ENCODE measurements at regions not wholly inside any gene's neighbourhood (a gene's known extent, or its start where the extent isn't known, plus 50 kb on each side); places are given as distances from the start of the nearest gene placed in this dataset.

DNA sequence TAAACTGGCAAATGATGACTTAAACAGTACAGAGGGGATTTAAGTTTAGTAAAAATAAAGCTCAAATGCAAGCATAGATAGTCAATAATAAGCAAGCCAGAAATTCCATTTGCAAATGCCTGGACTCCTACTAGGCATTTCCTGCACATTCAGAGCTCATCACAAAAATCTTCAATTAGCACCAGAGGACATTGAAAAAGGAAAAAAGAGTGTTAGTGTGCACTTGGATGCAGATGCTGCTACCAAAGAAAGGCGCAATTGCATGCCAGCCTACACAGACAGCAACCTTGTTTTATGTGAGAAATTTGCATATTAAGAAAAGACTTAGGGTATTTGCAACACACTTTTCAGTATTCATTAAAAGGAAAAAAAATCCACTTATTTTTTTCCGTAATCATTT is 282.1 kb downstream of the GRIA2 start:
- DNase-seq (no peak), ATAC-seq (ENCODE audit: low FRiP score) (no peak)
- Histone ChIP-seq H3K4me3 (ENCODE audit: low read length in 2 of 2) (no peak overlapping the region), H3K9me3 (ENCODE audit: control insufficient read depth, low read length) (no peaks in the 10 kb centered on the region), H3K27ac (ENCODE audit: low read depth in 1 of 2, low read length in 2 of 2) (no peak overlapping the region), H3K4me1 (ENCODE audit: control insufficient read depth in 1 of 2, insufficient read depth in 2 of 2, low read length in 2 of 2) (no peaks in the 10 kb centered on the region), H3K36me3 (ENCODE audit: control insufficient read depth in 1 of 2, insufficient read depth in 2 of 2, low read length in 1 of 2) (no peaks in the 10 kb centered on the region), H3K27me3 (ENCODE audit: control insufficient read depth in 1 of 2, insufficient read depth in 2 of 2, low read length in 1 of 2) (no peaks in the 10 kb centered on the region)
- 95 to 96% methylated on average over 2 of the region's 2 CpGs for WGBS, 2 donors
- intact Hi-C loops (cut with DNase I) = no loop called here

DNA sequence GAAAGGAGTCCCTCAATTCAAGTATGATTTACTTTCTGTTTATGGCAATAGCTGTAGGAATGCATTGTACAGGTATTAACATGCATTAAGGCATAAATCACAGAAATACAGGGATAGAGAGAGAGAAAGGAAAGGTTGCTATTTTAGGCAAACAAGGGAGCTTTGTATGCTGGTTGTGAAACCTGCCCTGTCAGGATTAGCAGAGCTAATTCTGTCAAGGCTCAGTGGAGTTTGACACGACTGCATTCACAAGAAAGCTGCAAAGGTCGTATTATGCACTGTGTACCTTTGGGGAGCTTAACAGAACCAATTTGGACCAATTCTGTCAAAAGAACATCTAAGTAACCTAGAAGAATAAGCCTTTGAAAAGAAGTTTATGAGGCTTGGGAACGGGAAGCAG is 239.3 kb downstream of the GRIA2 start:
- H3K36me3 ChIP-seq (ENCODE audit: control insufficient read depth in 1 of 2, insufficient read depth in 2 of 2, low read length in 1 of 2) = no peaks in the 10 kb centered on the region
- no peaks in the 10 kb centered on the region for H3K27me3 ChIP-seq (ENCODE audit: control insufficient read depth in 1 of 2, insufficient read depth in 2 of 2, low read length in 1 of 2)
- H3K4me3 ChIP-seq (ENCODE audit: low read length in 2 of 2) = peak overlapping the region in 1 of 2 donors; percentile 59
- H3K27ac ChIP-seq (ENCODE audit: low read depth in 1 of 2, low read length in 2 of 2) = peak overlapping the region in 1 of 2 donors; percentile 28
- H3K4me1 ChIP-seq (ENCODE audit: control insufficient read depth in 1 of 2, insufficient read depth in 2 of 2, low read length in 2 of 2) = peaks cover 0 to 1% of the 10 kb centered on the region in 2 donors
- no peak for DNase-seq
- intact Hi-C loops (cut with DNase I) = no loop called here
- no peak for ATAC-seq (ENCODE audit: low FRiP score)
- 1 to 5% methylated on average over 3 of the region's 3 CpGs for WGBS, 2 donors
- H3K9me3 ChIP-seq (ENCODE audit: control insufficient read depth, low read length) = no peaks in the 10 kb centered on the region

DNA sequence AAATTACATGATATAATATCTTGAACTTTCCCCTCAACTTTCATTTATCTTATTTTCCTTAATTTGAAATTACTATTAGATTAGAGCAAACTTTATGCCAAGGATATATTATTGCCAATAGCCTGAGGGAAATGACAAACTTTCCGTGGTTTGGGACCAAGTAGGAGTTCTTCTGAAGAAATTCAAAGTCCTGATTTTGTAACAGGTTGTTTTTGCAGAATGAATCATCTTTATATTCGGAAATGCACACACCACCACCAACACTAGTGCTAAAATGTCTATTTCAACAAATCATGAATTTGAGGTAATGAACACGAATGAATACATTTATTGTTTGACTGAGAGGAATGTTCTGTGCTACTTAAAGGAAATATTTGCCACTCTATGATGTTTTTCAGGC is 226.7 kb downstream of the GRIA2 start:
- Histone ChIP-seq H3K9me3 (ENCODE audit: control insufficient read depth, low read length) (no peaks in the 10 kb centered on the region), H3K36me3 (ENCODE audit: control insufficient read depth in 1 of 2, insufficient read depth in 2 of 2, low read length in 1 of 2) (no peaks in the 10 kb centered on the region), H3K4me1 (ENCODE audit: control insufficient read depth in 1 of 2, insufficient read depth in 2 of 2, low read length in 2 of 2) (no peaks in the 10 kb centered on the region), H3K4me3 (ENCODE audit: low read length in 2 of 2) (no peak overlapping the region), H3K27ac (ENCODE audit: low read depth in 1 of 2, low read length in 2 of 2) (no peak overlapping the region), H3K27me3 (ENCODE audit: control insufficient read depth in 1 of 2, insufficient read depth in 2 of 2, low read length in 1 of 2) (no peaks in the 10 kb centered on the region)
- ATAC-seq (ENCODE audit: low FRiP score) = no peak
- DNase-seq = no peak
- WGBS, 2 donors = 73 to 78% methylated on average over 3 of the region's 3 CpGs
- intact Hi-C loops (cut with DNase I) = no loop called here

DNA sequence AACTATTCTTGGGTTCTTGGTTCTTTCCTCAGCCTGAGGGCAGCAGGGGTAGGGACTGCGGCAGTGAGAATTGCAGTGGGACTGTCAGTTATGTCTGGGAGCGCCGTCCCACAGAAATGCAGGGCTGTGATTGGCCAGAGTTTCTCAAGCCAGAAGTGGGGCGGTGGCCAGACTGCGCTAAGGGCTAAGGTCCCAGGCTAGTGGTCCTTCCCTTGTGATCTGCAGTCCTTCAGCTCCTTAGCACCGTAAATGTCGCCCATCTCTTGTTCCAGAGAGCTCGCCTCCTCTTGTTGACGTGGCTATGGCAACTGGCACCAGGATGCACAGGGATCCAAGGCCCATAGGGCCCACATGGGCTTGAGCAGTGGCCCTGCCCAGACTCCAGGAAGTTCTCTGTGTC is 223.5 kb downstream of the GRIA2 start:
- Histone ChIP-seq H3K36me3 (ENCODE audit: control insufficient read depth in 1 of 2, insufficient read depth in 2 of 2, low read length in 1 of 2) (no peaks in the 10 kb centered on the region), H3K27me3 (ENCODE audit: control insufficient read depth in 1 of 2, insufficient read depth in 2 of 2, low read length in 1 of 2) (no peaks in the 10 kb centered on the region), H3K4me3 (ENCODE audit: low read length in 2 of 2) (no peak overlapping the region), H3K9me3 (ENCODE audit: control insufficient read depth, low read length) (no peaks in the 10 kb centered on the region), H3K27ac (ENCODE audit: low read depth in 1 of 2, low read length in 2 of 2) (no peak overlapping the region), H3K4me1 (ENCODE audit: control insufficient read depth in 1 of 2, insufficient read depth in 2 of 2, low read length in 2 of 2) (no peaks in the 10 kb centered on the region)
- WGBS, 2 donors = 98 to 99% methylated on average over 9 of the region's 9 CpGs
- peak; percentile 52 for ATAC-seq (ENCODE audit: low FRiP score)
- no peak for DNase-seq
- intact Hi-C loops (cut with DNase I) = no loop called here

DNA sequence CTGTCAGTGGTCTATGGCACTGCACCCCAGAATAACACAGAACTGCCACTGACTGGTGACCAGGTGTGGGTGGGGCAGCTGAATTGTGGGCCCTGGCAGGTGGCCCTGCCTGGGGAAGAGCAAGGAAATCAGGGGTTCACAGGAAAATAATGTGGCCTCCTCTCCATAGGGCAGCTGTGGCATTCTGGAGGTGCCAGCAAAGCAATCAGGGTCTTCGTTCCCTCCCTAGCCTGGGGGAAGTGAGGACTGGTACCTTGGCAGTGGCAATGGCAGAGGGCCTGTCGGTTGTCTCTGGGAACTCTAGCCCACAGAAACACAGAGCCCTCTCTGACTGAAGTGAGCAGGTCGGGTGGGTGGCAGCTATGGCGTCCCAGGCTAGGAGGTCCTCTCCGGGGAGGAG is 223.0 kb downstream of the GRIA2 start:
- no peak overlapping the region for H3K27ac ChIP-seq (ENCODE audit: low read depth in 1 of 2, low read length in 2 of 2)
- no peaks in the 10 kb centered on the region for H3K4me1 ChIP-seq (ENCODE audit: control insufficient read depth in 1 of 2, insufficient read depth in 2 of 2, low read length in 2 of 2)
- 96 to 98% methylated on average over 5 of the region's 5 CpGs for WGBS, 2 donors
- no peaks in the 10 kb centered on the region for H3K9me3 ChIP-seq (ENCODE audit: control insufficient read depth, low read length)
- DNase-seq = peak in 1 of 2 donors; percentile 24
- H3K36me3 ChIP-seq (ENCODE audit: control insufficient read depth in 1 of 2, insufficient read depth in 2 of 2, low read length in 1 of 2) = no peaks in the 10 kb centered on the region
- intact Hi-C loops (cut with DNase I) = no loop called here
- no peak overlapping the region for H3K4me3 ChIP-seq (ENCODE audit: low read length in 2 of 2)
- no peaks in the 10 kb centered on the region for H3K27me3 ChIP-seq (ENCODE audit: control insufficient read depth in 1 of 2, insufficient read depth in 2 of 2, low read length in 1 of 2)
- ATAC-seq (ENCODE audit: low FRiP score) = peak; percentile 33

DNA sequence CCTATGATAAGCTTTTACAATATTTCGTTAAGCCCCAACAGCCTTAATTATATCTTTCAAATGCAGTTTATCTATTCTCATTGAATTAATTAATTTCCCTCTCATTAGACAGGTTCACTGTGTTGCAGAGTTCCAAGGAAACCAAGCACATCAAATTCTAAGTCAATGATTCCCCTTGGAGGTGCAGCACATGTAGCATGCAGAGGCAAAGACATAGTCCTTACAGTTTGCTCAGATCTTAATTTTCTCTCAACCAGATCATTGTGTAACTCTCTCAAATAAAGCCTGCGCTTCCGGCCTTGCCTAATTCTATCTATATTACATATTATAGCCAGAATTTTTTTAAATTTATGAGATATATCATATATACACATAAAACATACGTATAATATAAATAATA is 205.4 kb downstream of the GRIA2 start:
- WGBS, 2 donors = 95 to 96% methylated on average over 4 of the region's 4 CpGs
- H3K27me3 ChIP-seq (ENCODE audit: control insufficient read depth in 1 of 2, insufficient read depth in 2 of 2, low read length in 1 of 2) = no peaks in the 10 kb centered on the region
- no peaks in the 10 kb centered on the region for H3K4me1 ChIP-seq (ENCODE audit: control insufficient read depth in 1 of 2, insufficient read depth in 2 of 2, low read length in 2 of 2)
- intact Hi-C loops (cut with DNase I) = no loop called here
- no peak overlapping the region for H3K4me3 ChIP-seq (ENCODE audit: low read length in 2 of 2)
- no peak for DNase-seq
- H3K27ac ChIP-seq (ENCODE audit: low read depth in 1 of 2, low read length in 2 of 2) = no peak overlapping the region
- no peak for ATAC-seq (ENCODE audit: low FRiP score)
- no peaks in the 10 kb centered on the region for H3K36me3 ChIP-seq (ENCODE audit: control insufficient read depth in 1 of 2, insufficient read depth in 2 of 2, low read length in 1 of 2)
- peaks cover 1% of the 10 kb centered on the region for H3K9me3 ChIP-seq (ENCODE audit: control insufficient read depth, low read length)

DNA sequence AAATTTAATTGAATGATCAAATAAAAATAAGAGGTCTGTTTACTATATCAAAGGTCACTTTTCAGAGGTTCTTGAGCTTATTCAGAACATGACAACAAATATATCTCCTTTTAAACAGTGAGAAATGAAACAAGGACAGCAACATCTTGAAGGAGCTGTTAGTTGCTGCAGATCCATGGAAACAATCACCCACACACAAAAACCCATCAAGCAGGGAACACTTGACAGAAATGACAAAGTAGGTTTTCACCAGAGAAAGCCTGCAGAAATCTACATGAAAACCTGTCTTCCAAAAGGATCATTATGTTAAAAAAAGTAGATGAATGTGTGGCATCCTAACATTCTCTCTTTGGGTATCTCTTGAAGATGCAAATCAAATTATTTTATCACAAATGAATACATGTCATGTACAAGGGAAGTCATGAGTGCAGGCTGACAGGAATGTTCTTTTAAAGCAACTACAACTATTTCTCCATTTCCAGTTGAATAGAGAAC is 203.0 kb downstream of the GRIA2 start:
- Histone ChIP-seq H3K4me3 (ENCODE audit: low read length in 2 of 2) (no peak overlapping the region), H3K36me3 (ENCODE audit: control insufficient read depth in 1 of 2, insufficient read depth in 2 of 2, low read length in 1 of 2) (no peaks in the 10 kb centered on the region), H3K4me1 (ENCODE audit: control insufficient read depth in 1 of 2, insufficient read depth in 2 of 2, low read length in 2 of 2) (no peaks in the 10 kb centered on the region), H3K9me3 (ENCODE audit: control insufficient read depth, low read length) (peaks cover 1% of the 10 kb centered on the region), H3K27me3 (ENCODE audit: control insufficient read depth in 1 of 2, insufficient read depth in 2 of 2, low read length in 1 of 2) (no peaks in the 10 kb centered on the region), H3K27ac (ENCODE audit: low read depth in 1 of 2, low read length in 2 of 2) (no peak overlapping the region)
- DNase-seq = no peak
- intact Hi-C loops (cut with DNase I) = no loop called here
- ATAC-seq (ENCODE audit: low FRiP score) = no peak

DNA sequence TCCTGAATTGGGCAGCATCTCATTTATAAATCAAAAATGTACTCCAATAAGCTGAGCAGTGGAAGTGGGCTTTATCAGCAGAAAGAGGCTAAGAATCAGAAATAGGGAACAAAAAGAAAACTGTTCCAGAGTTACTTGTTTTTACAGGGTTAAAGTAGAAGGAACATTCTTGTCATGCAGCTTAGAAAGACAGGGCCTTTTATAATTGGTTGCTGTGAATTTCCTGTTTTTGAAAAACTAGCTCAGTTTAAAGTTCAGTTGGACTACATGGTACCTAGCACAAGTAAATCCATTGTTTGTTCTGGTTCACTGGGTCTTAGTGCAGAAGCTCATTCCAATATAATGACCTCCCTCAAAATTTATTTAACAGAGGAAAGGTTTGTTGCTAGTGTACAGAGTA is 200.8 kb downstream of the GRIA2 start:
- intact Hi-C loops (cut with DNase I) = no loop called here

More for the DNA sequence above, 200.8 kb downstream of the GRIA2 start:
- Histone ChIP-seq H3K9me3 (ENCODE audit: control insufficient read depth, low read length) (peaks cover 1% of the 10 kb centered on the region), H3K4me3 (ENCODE audit: low read length in 2 of 2) (no peak overlapping the region), H3K36me3 (ENCODE audit: control insufficient read depth in 1 of 2, insufficient read depth in 2 of 2, low read length in 1 of 2) (no peaks in the 10 kb centered on the region), H3K27ac (ENCODE audit: low read depth in 1 of 2, low read length in 2 of 2) (no peak overlapping the region), H3K27me3 (ENCODE audit: control insufficient read depth in 1 of 2, insufficient read depth in 2 of 2, low read length in 1 of 2) (no peaks in the 10 kb centered on the region), H3K4me1 (ENCODE audit: control insufficient read depth in 1 of 2, insufficient read depth in 2 of 2, low read length in 2 of 2) (no peaks in the 10 kb centered on the region)
- ATAC-seq (ENCODE audit: low FRiP score) = no peak
- no peak for DNase-seq

Data from aorta (tissue), 5 donors.